GM23338 (cell line): ENCODE measurements at regions not wholly inside any gene's neighbourhood (a gene's known extent, or its start where the extent isn't known, plus 50 kb on each side); places are given as distances from the start of the nearest gene placed in this dataset.

ENCODE experiments used
- CREB1 ChIP-seq: fragments of 250-450 bp; sonication (Bioruptor Pico); IDR thresholded peaks from 2 replicates; pipeline ENCODE4 v1.5.0; 2020; ENCODE audit warnings: low read depth, mild to moderate bottlenecking, moderate library complexity
- CTCF ChIP-seq, 2 experiments: fragments of 200-600 bp in 1 of 2; sonication (generic) in 1 of 2; conservative IDR thresholded peaks; 2 replicates each; pipeline versions ENCODE4 v1.5.1 to v1.6.1; 2016 to 2017; ENCODE audit warnings: antibody characterized with exemption in 2 of 2, low read depth in 2 of 2, mild to moderate bottlenecking in 2 of 2, moderate library complexity in 1 of 2
- ETS1 ChIP-seq: IDR thresholded peaks from 2 replicates; pipeline ENCODE4 v1.6.1; 2016; ENCODE audit warnings: antibody characterized with exemption
- EZH2 ChIP-seq: fragments of 200-600 bp; sonication (generic); IDR thresholded peaks from one replicate; pipeline ENCODE4 v1.8.0; 2017; ENCODE audit warnings: antibody characterized with exemption, mild to moderate bottlenecking, low read depth; ENCODE audit not compliant: unreplicated experiment
- EZH2phosphoT487 ChIP-seq: fragments of 200-600 bp; sonication (generic); IDR thresholded peaks from one replicate; pipeline ENCODE4 v1.8.1; 2018; ENCODE audit warnings: antibody characterized with exemption; ENCODE audit not compliant: unreplicated experiment
- JUNB ChIP-seq: IDR thresholded peaks from one replicate; pipeline ENCODE4 v1.6.1; 2016; ENCODE audit warnings: antibody characterized with exemption; ENCODE audit not compliant: unreplicated experiment
- NANOG ChIP-seq: IDR thresholded peaks from 2 replicates; pipeline ENCODE4 v1.6.1; 2016; ENCODE audit warnings: antibody characterized with exemption, borderline replicate concordance
- POLR2AphosphoS5 ChIP-seq: IDR thresholded peaks from 2 replicates; pipeline ENCODE4 v1.6.1; 2016; ENCODE audit warnings: antibody characterized with exemption, low read depth
- REST ChIP-seq: IDR thresholded peaks from one replicate; pipeline ENCODE4 v1.6.1; 2018; ENCODE audit warnings: antibody characterized with exemption; ENCODE audit not compliant: unreplicated experiment
- STAT1 ChIP-seq: IDR thresholded peaks from one replicate; pipeline ENCODE4 v1.6.1; 2016; ENCODE audit warnings: antibody characterized with exemption; ENCODE audit not compliant: unreplicated experiment
- ZNF114 ChIP-seq: fragments of 250-450 bp; sonication (Bioruptor Pico); IDR thresholded peaks from 2 replicates; pipeline ENCODE4 v1.5.0; 2020; ENCODE audit warnings: mild to moderate bottlenecking, moderate library complexity
- ZNF331 ChIP-seq: fragments of 250-450 bp; sonication (Bioruptor Pico); IDR thresholded peaks from 2 replicates; pipeline ENCODE4 v1.5.0; 2020; ENCODE audit warnings: low read depth, mild to moderate bottlenecking, moderate library complexity
- ZNF462 ChIP-seq: fragments of 250-450 bp; sonication (Bioruptor Pico); IDR thresholded peaks from 2 replicates; pipeline ENCODE4 v1.5.0; 2020; ENCODE audit warnings: mild to moderate bottlenecking, moderate library complexity

GRCh38 chr7:131873581-131873980 is 317.2 kb upstream of the PODXL start:
- TF ChIP-seq CTCF (conservative IDR thresholded peaks at IDR 0.05; ENCODE audit: low read depth in 2 of 2) (no peak), REST (no peak), ETS1 (no peak), EZH2 (no peak), NANOG (no peak), CREB1 (CRISPR knock-in tag) (no peak), ZNF462 (CRISPR knock-in tag) (no peak), POLR2AphosphoS5 (no peak), STAT1 (no peak), JUNB (no peak), EZH2phosphoT487 (no peak), ZNF331 (CRISPR knock-in tag) (no peak), ZNF114 (CRISPR knock-in tag) (no peak)
